H1 (cell line): ENCODE measurements at regions not wholly inside any gene's neighbourhood (a gene's known extent, or its start where the extent isn't known, plus 50 kb on each side); places are given as distances from the start of the nearest gene placed in this dataset.

ENCODE experiments used
- CTCF ChIA-PET: fragments of 300-600 bp; sonication (Branson Sonifier 250); formaldehyde crosslinking; loops from one replicate; lab custom pipeline; 2021; ENCODE audit not compliant: partially characterized antibody; lab: Charles Lee
- POLR2A ChIA-PET: fragments of 300-600 bp; sonication (Branson Sonifier 250); formaldehyde crosslinking; loops from one replicate; lab custom pipeline; 2021; ENCODE audit warnings: inconsistent platforms; ENCODE audit not compliant: partially characterized antibody; lab: Charles Lee
- DNase-seq, 2 experiments: peaks; one replicate each; pipeline versions ENCODE4 v3.0.0 to v3.0.0-alpha.2; 2010 to 2022; ENCODE audit warnings: low spot score in 2 of 2, low read depth in 1 of 2, mixed read lengths in 1 of 2
- FAIRE-seq: peaks from 2 replicates; lab custom pipeline; 2011; peaks lifted over from hg19 to GRCh38; lab: Jason Lieb, UNC
- H2AFZ ChIP-seq: 2 replicates; pipeline ENCODE4 v1.8.1; 2012; ENCODE audit warnings: low read length, inconsistent platforms
- H2AK5ac ChIP-seq: 2 replicates; pipeline ENCODE4 v1.6.1; 2013; ENCODE audit warnings: low read depth, low read length
- H2BK120ac ChIP-seq: replicated peaks from 2 replicates; pipeline ENCODE3; 2013; ENCODE audit warnings: low read depth, low read length, inconsistent platforms
- H2BK12ac ChIP-seq: 2 replicates; pipeline ENCODE4 v1.6.1; 2013; ENCODE audit warnings: low read depth, low read length
- H2BK15ac ChIP-seq: 2 replicates; pipeline ENCODE4 v1.6.1; 2013; ENCODE audit warnings: low read length
- H2BK20ac ChIP-seq: 2 replicates; pipeline ENCODE4 v1.6.1; 2013; ENCODE audit warnings: low read length
- H2BK5ac ChIP-seq: 2 replicates; pipeline ENCODE4 v1.6.1; 2013; ENCODE audit warnings: low read depth, low read length
- H3K14ac ChIP-seq: 2 replicates; pipeline ENCODE4 v1.6.1; 2013; ENCODE audit warnings: inconsistent platforms; ENCODE audit not compliant: insufficient read length
- H3K18ac ChIP-seq: 2 replicates; pipeline ENCODE4 v1.6.1; 2013; ENCODE audit warnings: low read length; ENCODE audit errors: extremely low read depth
- H3K23ac ChIP-seq: 2 replicates; pipeline ENCODE4 v1.6.1; 2013; ENCODE audit warnings: inconsistent platforms; ENCODE audit not compliant: insufficient read length
- H3K23me2 ChIP-seq: 2 replicates; pipeline ENCODE4 v1.6.1; 2013; ENCODE audit warnings: low read depth, low read length
- H3K27ac ChIP-seq: 2 replicates; pipeline ENCODE4 v1.6.1; 2011; ENCODE audit warnings: low read depth, low read length, inconsistent platforms
- H3K27me3 ChIP-seq, 4 experiments: replicated peaks in 1 of 4; 1 replicate in 1 of 4; 2 replicates in 3 of 4; pipeline versions ENCODE4 v1.6.1 to v1.8.1; 2011 to 2013; ENCODE audit warnings: low read length in 3 of 4, mild to moderate bottlenecking in 3 of 4, inconsistent platforms in 2 of 4, mixed read lengths in 2 of 4, moderate library complexity in 1 of 4; ENCODE audit not compliant: control insufficient read depth in 3 of 4, insufficient read depth in 3 of 4; ENCODE audit errors: extremely low read depth in 1 of 4
- H3K36me3 ChIP-seq, 4 experiments: 2 replicates each; pipeline versions ENCODE4 v1.6.1 to v1.8.1; 2011 to 2013; ENCODE audit warnings: mild to moderate bottlenecking in 4 of 4, low read length in 3 of 4, moderate library complexity in 2 of 4, control low read depth in 1 of 4, inconsistent platforms in 1 of 4; ENCODE audit not compliant: insufficient read depth in 4 of 4, control insufficient read depth in 2 of 4
- H3K4ac ChIP-seq: replicated peaks from 2 replicates; pipeline ENCODE3; 2013; ENCODE audit warnings: low read length, low read depth, mixed read lengths, inconsistent platforms; ENCODE audit not compliant: insufficient read length
- H3K4me1 ChIP-seq, 4 experiments: replicated peaks in 1 of 4; 1 replicate in 1 of 4; 2 replicates in 3 of 4; pipeline versions ENCODE4 v1.6.1 to v1.8.1; 2011 to 2013; ENCODE audit warnings: low read length in 3 of 4, inconsistent platforms in 2 of 4, mixed read lengths in 1 of 4; ENCODE audit not compliant: insufficient read depth in 4 of 4, control insufficient read depth in 3 of 4
- H3K4me2 ChIP-seq, 2 experiments: 2 replicates each; pipeline versions ENCODE4 v1.6.1 to v1.8.1; 2011 to 2013; ENCODE audit warnings: low read depth in 2 of 2, low read length in 2 of 2, control low read depth in 1 of 2, inconsistent platforms in 1 of 2, mild to moderate bottlenecking in 1 of 2; ENCODE audit not compliant: insufficient read depth in 1 of 2
- H3K4me3 ChIP-seq, 4 experiments: fragments of 200-600, 300-600 bp in 1 of 4; sonication (generic), shearing (Covaris generic), sonication (Bioruptor Twin) in 1 of 4; 2 replicates each; pipeline versions ENCODE4 v1.5.1 to v1.8.1; 2011 to 2016; ENCODE audit warnings: low read length in 4 of 4, low read depth in 3 of 4, control low read depth in 2 of 4, inconsistent platforms in 2 of 4, mild to moderate bottlenecking in 2 of 4, mixed read lengths in 1 of 4, moderate library complexity in 1 of 4; ENCODE audit not compliant: insufficient read depth in 2 of 4; ENCODE audit errors: extremely low read depth in 1 of 4
- H3K56ac ChIP-seq: replicated peaks from 2 replicates; pipeline ENCODE3; 2013; ENCODE audit warnings: low read depth, mild to moderate bottlenecking, mixed read lengths, low read length, inconsistent platforms; ENCODE audit not compliant: insufficient read length
- H3K79me1 ChIP-seq: 2 replicates; pipeline ENCODE4 v1.6.1; 2013; ENCODE audit warnings: low read depth, low read length, control low read depth
- H3K79me2 ChIP-seq, 2 experiments: 2 replicates each; pipeline versions ENCODE4 v1.6.1 to v1.8.1; 2012 to 2013; ENCODE audit warnings: low read length in 2 of 2, mild to moderate bottlenecking in 2 of 2, inconsistent platforms in 1 of 2; ENCODE audit not compliant: insufficient read depth in 2 of 2, control insufficient read depth in 1 of 2
- H3K9ac ChIP-seq, 4 experiments: replicated peaks in 1 of 4; 1 replicate in 1 of 4; 2 replicates in 3 of 4; pipeline versions ENCODE4 v1.6.1 to v1.8.1; 2011 to 2013; ENCODE audit warnings: low read depth in 3 of 4, low read length in 3 of 4, control low read depth in 2 of 4, mild to moderate bottlenecking in 2 of 4, moderate library complexity in 2 of 4, inconsistent platforms in 1 of 4; ENCODE audit errors: extremely low read depth in 1 of 4
- H3K9me3 ChIP-seq, 2 experiments: 2 replicates each; pipeline versions ENCODE4 v1.6.1 to v1.8.1; 2012 to 2013; ENCODE audit warnings: mild to moderate bottlenecking in 2 of 2, moderate library complexity in 2 of 2, control low read depth in 1 of 2, inconsistent platforms in 1 of 2, low read depth in 1 of 2, low read length in 1 of 2, mixed read lengths in 1 of 2; ENCODE audit not compliant: insufficient read depth in 2 of 2
- H4K20me1 ChIP-seq, 2 experiments: replicated peaks in 1 of 2; 2 replicates each; pipeline versions ENCODE3 to v1.8.1; 2011 to 2013; ENCODE audit warnings: inconsistent platforms in 2 of 2, low read length in 2 of 2, mild to moderate bottlenecking in 1 of 2; ENCODE audit not compliant: insufficient read depth in 2 of 2, control insufficient read depth in 1 of 2
- H4K5ac ChIP-seq: 2 replicates; pipeline ENCODE4 v1.6.1; 2013; ENCODE audit warnings: low read length, low read depth, mixed read lengths, inconsistent platforms; ENCODE audit not compliant: insufficient read length
- H4K8ac ChIP-seq: 2 replicates; pipeline ENCODE4 v1.8.0; 2013; ENCODE audit warnings: mild to moderate bottlenecking, moderate library complexity, low read length, inconsistent platforms; ENCODE audit not compliant: insufficient read depth; ENCODE audit errors: extremely low read depth
- H4K91ac ChIP-seq: replicated peaks from 2 replicates; pipeline ENCODE3; 2013; ENCODE audit warnings: low read length, mixed read lengths, inconsistent platforms; ENCODE audit not compliant: insufficient read length
- BRCA1 ChIP-seq: IDR thresholded peaks from 2 replicates; pipeline ENCODE4 v1.6.1; 2012; ENCODE audit warnings: low read depth, low read length, improper control_type of control experiment
- CBX8 ChIP-seq: fragments of 300-800, 300-1000 bp; sonication (generic); IDR thresholded peaks from 2 replicates; pipeline ENCODE4 v1.7.1; 2016; ENCODE audit warnings: low read depth, low read length, borderline replicate concordance
- JUN ChIP-seq: IDR thresholded peaks from 2 replicates; pipeline ENCODE4 v1.6.1; 2011; ENCODE audit warnings: low read depth, mild to moderate bottlenecking, improper control_type of control experiment, low read length
- KDM5A ChIP-seq: fragments of 200-600 bp; IDR thresholded peaks from 2 replicates; pipeline ENCODE4 v1.7.1; 2012; ENCODE audit warnings: mild to moderate bottlenecking, low read length, inconsistent platforms, mixed read lengths
- SRF ChIP-seq: IDR thresholded peaks from 2 replicates; pipeline ENCODE4 v1.6.1; 2011; ENCODE audit warnings: mild to moderate bottlenecking, low read depth, low read length, moderate library complexity
- WGBS, 2 experiments: shearing (Covaris generic) in 1 of 2; methylation state at CpG; one replicate each; pipeline versions ENCODE4 v1.1.6 to v1.1.7; 2013 to 2015; ENCODE audit warnings: low lambda C conversion rate in 2 of 2, mixed read lengths in 2 of 2, inconsistent platforms in 1 of 2, low coverage in 1 of 2, missing lambda C conversion rate in 1 of 2; ENCODE audit not compliant: insufficient replicate concordance in 2 of 2, insufficient coverage in 1 of 2, insufficient read length in 1 of 2; ENCODE audit errors: extremely low coverage in 1 of 2, missing lambda C conversion rate in 1 of 2; 5-methylcytosine and 5-hydroxymethylcytosine counted together

DNA sequence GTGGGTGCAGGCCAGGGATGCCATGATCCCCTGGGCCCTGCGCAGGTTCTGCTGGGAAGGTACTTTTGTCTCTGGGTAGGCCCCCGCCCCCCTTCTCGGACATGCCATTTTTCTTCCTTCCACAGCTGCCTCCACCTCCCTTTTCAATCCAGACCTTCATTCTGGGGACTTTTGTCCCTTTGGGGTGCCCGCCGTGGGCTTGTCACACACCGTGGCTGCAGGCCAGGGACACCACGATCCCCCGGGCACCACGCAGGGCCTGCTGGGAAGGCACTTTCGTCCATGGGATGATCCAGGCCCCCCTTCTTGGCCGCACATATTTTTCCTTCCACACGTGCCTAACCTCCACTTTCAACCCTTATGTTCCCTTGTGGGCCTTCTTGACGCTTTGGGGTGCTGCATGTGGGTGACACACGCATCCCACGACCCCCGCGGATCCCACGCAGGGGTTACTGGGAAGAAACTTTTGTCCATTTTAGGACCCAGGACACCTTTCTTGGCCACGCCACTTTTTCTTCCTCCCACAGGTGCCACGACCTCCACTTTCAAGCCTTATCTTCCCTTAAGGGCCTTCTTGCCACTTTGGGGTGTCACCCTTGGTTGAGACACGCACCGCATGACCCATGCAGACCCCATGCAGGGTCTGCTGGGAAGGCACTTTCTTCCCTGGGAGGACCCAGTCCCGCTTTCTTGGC, 272.5 kb downstream of the ALG10 start:
- Histone ChIP-seq H3K27me3 (no peaks in the 10 kb centered on the region), H2AK5ac (no peak overlapping the region), H2BK15ac (no peak overlapping the region), H2BK20ac (no peak overlapping the region), H3K4me3 (no peak overlapping the region), H3K27ac (no peak overlapping the region), H2BK12ac (no peak overlapping the region), H3K23me2 (no peaks in the 10 kb centered on the region), H3K79me2 (no peaks in the 10 kb centered on the region), H2BK5ac (no peak overlapping the region), H2AFZ (no peak overlapping the region), H3K18ac (no peak overlapping the region), H3K79me1 (no peaks in the 10 kb centered on the region), H4K5ac (no peak overlapping the region), H4K8ac (no peak overlapping the region), H3K9me3 (peaks cover 72 to 100% of the 10 kb centered on the region in 2 experiments), H4K20me1 (no peaks in the 10 kb centered on the region), H3K4me1 (no peaks in the 10 kb centered on the region), H3K36me3 (no peaks in the 10 kb centered on the region; a peak in 1 of 8 replicates), H2BK120ac (no peak overlapping the region), H3K14ac (no peak overlapping the region), H3K56ac (no peak overlapping the region), H4K91ac (no peak overlapping the region), H3K4ac (no peak overlapping the region), H3K9ac (no peak overlapping the region), H3K4me2 (no peak overlapping the region), H3K23ac (no peak overlapping the region)
- ChIA-PET CTCF (no interaction called here), POLR2A (no interaction called here)
- DNase-seq (no peak), FAIRE-seq (no peak)
- WGBS, 2 experiments: 82% methylated on average over 23 of the region's 23 CpGs; no CpG with 5 or more reads in 1 of the 2 experiments
- TF ChIP-seq CBX8 (no peak), KDM5A (no peak), BRCA1 (no peak), SRF (no peak), JUN (no peak)
